Smooth muscle cell (in vitro differentiated cells): ENCODE measurements at regions not wholly inside any gene's neighbourhood (a gene's known extent, or its start where the extent isn't known, plus 50 kb on each side); places are given as distances from the start of the nearest gene placed in this dataset.

ENCODE experiments used
- DNase-seq: peaks from one replicate; lab custom pipeline; 2025; ENCODE audit not compliant: unreplicated experiment; lab: John Stamatoyannopoulos, UW
- H2AFZ ChIP-seq: fragments of 200-600 bp; sonication (generic); 2 replicates; pipeline ENCODE4 v1.6.0; 2016; ENCODE audit warnings: antibody characterized with exemption, low read depth, mild to moderate bottlenecking
- H3F3A ChIP-seq: fragments of 200-600 bp; sonication (generic); 2 replicates; pipeline ENCODE4 v1.6.0; 2017; ENCODE audit warnings: antibody characterized with exemption, low read depth
- H3K27ac ChIP-seq: fragments of 200-600 bp; sonication (generic); 2 replicates; pipeline ENCODE4 v1.5.1; 2016; ENCODE audit warnings: low read depth, mild to moderate bottlenecking
- H3K27me3 ChIP-seq: fragments of 200-600 bp; sonication (generic); 2 replicates; pipeline ENCODE4 v1.6.1; 2016; ENCODE audit warnings: low read depth, mild to moderate bottlenecking
- H3K36me3 ChIP-seq: fragments of 200-600 bp; sonication (generic); 2 replicates; pipeline ENCODE4 v1.5.1; 2016; ENCODE audit warnings: low read depth
- H3K4me1 ChIP-seq: fragments of 200-600 bp; sonication (generic); 2 replicates; pipeline ENCODE4 v1.5.1; 2016; ENCODE audit warnings: low read depth
- H3K4me2 ChIP-seq: fragments of 200-600 bp; sonication (generic); 2 replicates; pipeline ENCODE4 v1.6.0; 2016; ENCODE audit warnings: mild to moderate bottlenecking
- H3K4me3 ChIP-seq: fragments of 200-600 bp; sonication (generic); 2 replicates; pipeline ENCODE4 v1.5.1; 2016; ENCODE audit warnings: mild to moderate bottlenecking
- H3K79me2 ChIP-seq: fragments of 200-600 bp; sonication (generic); 2 replicates; pipeline ENCODE4 v1.6.0; 2016; ENCODE audit warnings: low read depth, mild to moderate bottlenecking
- H3K9ac ChIP-seq: fragments of 200-600 bp; sonication (generic); 2 replicates; pipeline ENCODE4 v1.6.0; 2016; ENCODE audit warnings: low read depth
- H3K9me3 ChIP-seq: fragments of 200-600 bp; sonication (generic); replicated peaks from 2 replicates; pipeline ENCODE4 v1.5.1; 2016; ENCODE audit warnings: low read depth
- H4K20me1 ChIP-seq: fragments of 200-600 bp; sonication (generic); 2 replicates; pipeline ENCODE4 v1.6.0; 2016; ENCODE audit warnings: low read depth
- CTCF ChIP-seq: fragments of 200-600 bp; sonication (generic); IDR thresholded peaks from 2 replicates; pipeline ENCODE4 v1.5.1; 2017; ENCODE audit warnings: borderline replicate concordance, mild to moderate bottlenecking, antibody characterized with exemption; ENCODE audit not compliant: insufficient read depth, poor library complexity, severe bottlenecking
- WGBS: methylation state at CpG from one replicate; pipeline ENCODE4 v1.1.7; 2016; ENCODE audit warnings: low lambda C conversion rate; 5-methylcytosine and 5-hydroxymethylcytosine counted together

- Histone ChIP-seq H2AFZ (no peak overlapping the region), H3K9ac (no peak overlapping the region), H3K36me3 (no peaks in the 10 kb centered on the region), H3K79me2 (no peaks in the 10 kb centered on the region), H3K27ac (no peak overlapping the region), H4K20me1 (no peaks in the 10 kb centered on the region), H3F3A (no peaks in the 10 kb centered on the region), H3K27me3 (peaks cover 34% of the 10 kb centered on the region), H3K4me1 (peaks cover 6% of the 10 kb centered on the region), H3K4me2 (no peak overlapping the region), H3K9me3 (no peaks in the 10 kb centered on the region), H3K4me3 (no peak overlapping the region)
- no peak for DNase-seq
- no peak for TF ChIP-seq CTCF
Observed at GRCh38 chr22:27303718-27304117, 497.8 kb downstream of the MN1 start.

- Histone ChIP-seq H3K9ac (no peak overlapping the region), H3K4me3 (no peak overlapping the region), H3K27ac (no peak overlapping the region), H3F3A (no peaks in the 10 kb centered on the region), H2AFZ (no peak overlapping the region), H3K79me2 (no peaks in the 10 kb centered on the region), H3K4me1 (peaks cover 9% of the 10 kb centered on the region), H4K20me1 (no peaks in the 10 kb centered on the region), H3K4me2 (no peak overlapping the region), H3K36me3 (no peaks in the 10 kb centered on the region), H3K9me3 (no peaks in the 10 kb centered on the region), H3K27me3 (peaks cover 43% of the 10 kb centered on the region)
- 86% methylated on average over 1 of the region's 1 CpG for WGBS
- no peak for DNase-seq
- TF ChIP-seq CTCF, result no peak
Observed at GRCh38 chr22:27306771-27307170, 494.8 kb downstream of the MN1 start.

- no peak for TF ChIP-seq CTCF
- no peak overlapping the region for H3K4me3 ChIP-seq
- no peak overlapping the region for H3K4me2 ChIP-seq
- no peak overlapping the region for H3K27ac ChIP-seq
- H2AFZ ChIP-seq, result no peak overlapping the region
- H3K4me1 ChIP-seq, result peaks cover 13% of the 10 kb centered on the region
- no peaks in the 10 kb centered on the region for H3K36me3 ChIP-seq
- WGBS, result 82% methylated on average over 4 of the region's 4 CpGs
- DNase-seq, result no peak
- peaks cover 44% of the 10 kb centered on the region for H3K27me3 ChIP-seq
- H3F3A ChIP-seq, result no peaks in the 10 kb centered on the region
- no peaks in the 10 kb centered on the region for H4K20me1 ChIP-seq
- no peaks in the 10 kb centered on the region for H3K9me3 ChIP-seq
- no peak overlapping the region for H3K9ac ChIP-seq
- no peaks in the 10 kb centered on the region for H3K79me2 ChIP-seq
Observed at GRCh38 chr22:27307545-27308247, 493.9 kb downstream of the MN1 start.

- no peak for TF ChIP-seq CTCF
- H3K27me3 ChIP-seq, result peaks cover 44% of the 10 kb centered on the region
- no peak for DNase-seq
Observed at GRCh38 chr22:27308513-27308912, 493.0 kb downstream of the MN1 start.

More at GRCh38 chr22:27308513-27308912, 493.0 kb downstream of the MN1 start:
- Histone ChIP-seq H3K27ac (no peak overlapping the region), H3K79me2 (no peaks in the 10 kb centered on the region), H2AFZ (no peak overlapping the region), H3K4me3 (no peak overlapping the region), H3K9me3 (no peaks in the 10 kb centered on the region), H3K36me3 (no peaks in the 10 kb centered on the region), H3K4me2 (no peak overlapping the region), H3K9ac (no peak overlapping the region), H4K20me1 (no peaks in the 10 kb centered on the region), H3F3A (no peaks in the 10 kb centered on the region), H3K4me1 (peaks cover 13% of the 10 kb centered on the region)
